NCI-H774 (cell line): ENCODE measurements at regions not wholly inside any gene's neighbourhood (a gene's known extent, or its start where the extent isn't known, plus 50 kb on each side); places are given as distances from the start of the nearest gene placed in this dataset.
"Not testable (repeated sequence)": the region's sequence is repeated elsewhere in the genome, so short reads cannot be mapped to it uniquely, and the experiment has no call there.

ENCODE experiments used
- DNase-seq: peaks from one replicate; lab custom pipeline; 2025; lab: John Stamatoyannopoulos, UW

DNA sequence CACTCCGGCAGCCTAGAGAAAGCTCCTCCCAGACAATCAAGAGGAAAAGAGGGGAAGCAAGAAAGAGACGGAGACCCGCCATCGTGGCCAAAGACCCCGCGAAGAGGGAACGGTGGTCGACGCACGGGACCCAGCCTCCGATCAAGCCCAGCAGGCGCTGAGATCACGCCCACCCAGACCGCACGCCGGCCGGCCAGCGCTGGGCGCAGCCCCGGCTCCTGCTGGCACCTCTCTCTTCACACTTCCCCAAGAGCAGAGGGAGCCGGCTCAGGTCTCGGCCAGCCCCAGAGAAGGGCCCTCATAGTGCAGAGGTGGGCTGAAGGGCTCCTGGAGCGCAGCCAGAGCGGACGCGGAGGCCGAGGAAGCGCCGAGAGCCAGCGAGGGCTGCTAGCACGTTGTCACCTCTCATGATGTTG is 918.4 kb upstream of the ADAMTS5 start:
- DNase-seq = peak; percentile 42

DNA sequence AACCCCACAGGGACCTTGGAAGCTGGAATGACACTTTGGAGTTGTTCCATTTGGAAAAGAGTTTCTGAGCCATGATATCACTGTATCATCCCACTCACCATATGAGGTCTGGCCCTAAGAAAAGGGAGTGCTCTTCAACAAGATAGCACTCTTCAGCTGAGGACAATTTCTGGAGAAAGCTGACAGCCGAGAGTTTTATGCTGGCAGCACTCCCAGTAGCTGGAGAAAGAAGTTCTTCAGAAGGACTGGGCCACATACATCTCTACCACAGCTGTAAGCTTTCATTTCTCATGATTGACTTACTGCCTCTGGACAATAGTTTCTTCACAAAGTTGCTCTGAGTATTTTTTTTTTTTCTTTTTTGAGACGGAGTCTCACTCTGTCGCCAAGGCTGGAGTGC is 914.4 kb upstream of the ADAMTS5 start:
- DNase-seq = not testable (repeated sequence)

- DNase-seq = not testable (repeated sequence)
These were observed 905.5 kb upstream of the ADAMTS5 start for GRCh38 chr21:27872411-27872810.

- DNase-seq = not testable (repeated sequence)
These were observed 903.9 kb upstream of the ADAMTS5 start for GRCh38 chr21:27870755-27871154.

- not testable (repeated sequence) for DNase-seq
These were observed 893.5 kb upstream of the ADAMTS5 start for GRCh38 chr21:27860314-27860955.

DNA sequence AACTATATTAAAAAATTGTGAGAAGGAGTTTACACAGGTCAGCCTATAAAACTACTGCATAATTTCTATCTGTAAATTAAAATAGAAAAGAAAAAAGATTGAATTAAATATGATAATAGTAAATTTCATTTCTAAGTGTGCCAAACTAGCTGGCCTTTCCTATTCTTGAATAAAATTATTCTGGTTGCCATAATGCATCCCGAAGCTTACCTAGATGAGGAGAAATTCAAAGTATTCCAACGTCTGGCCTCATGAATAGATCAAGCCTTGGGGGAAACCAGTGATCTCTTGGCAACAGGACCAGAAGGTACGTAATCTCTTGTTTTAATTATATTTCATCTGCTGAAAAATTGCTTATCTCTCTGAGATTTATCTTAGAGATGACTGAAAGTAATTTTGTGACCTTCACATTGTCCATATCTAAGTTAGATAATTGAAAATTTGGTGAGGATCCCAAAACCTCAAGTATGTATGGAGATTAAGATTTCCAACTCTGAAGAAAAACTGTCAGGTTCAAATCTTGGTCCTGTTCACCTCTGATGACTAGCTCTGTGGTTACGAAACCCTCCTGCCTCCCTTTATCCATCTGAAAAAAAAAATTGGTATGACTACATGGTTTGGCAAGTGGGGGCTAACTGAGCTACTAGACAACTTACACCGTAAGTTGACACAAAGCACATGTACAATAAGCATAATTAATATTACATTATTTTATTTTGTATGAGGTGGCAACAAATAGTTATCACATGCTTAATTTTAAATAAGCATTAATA is 891.4 kb upstream of the ADAMTS5 start:
- not testable (repeated sequence) for DNase-seq

- DNase-seq = not testable (repeated sequence)
These were observed 890.1 kb upstream of the ADAMTS5 start for GRCh38 chr21:27856988-27857387.

GRCh38 chr21:27841084-27841672 is 874.3 kb upstream of the ADAMTS5 start:
- DNase-seq = no peak

DNA sequence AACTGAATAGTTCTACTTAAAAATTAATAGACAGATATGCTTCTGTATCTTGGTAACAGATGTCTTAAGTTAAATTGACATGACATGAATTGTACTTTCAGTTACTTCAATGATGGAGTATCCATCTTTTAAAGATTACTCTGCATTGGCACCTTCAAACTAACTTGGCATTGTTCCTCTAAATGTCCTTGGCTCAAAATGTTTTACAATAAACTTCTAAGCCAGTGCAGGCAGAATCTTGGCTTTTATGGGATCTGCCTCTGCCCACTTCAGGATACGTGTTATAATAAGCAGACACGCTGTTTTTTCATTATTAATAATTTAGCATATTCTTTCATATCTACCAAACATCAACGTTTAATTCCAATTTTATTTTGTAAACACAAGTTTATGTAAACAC is 873.4 kb upstream of the ADAMTS5 start:
- DNase-seq = no peak

DNA sequence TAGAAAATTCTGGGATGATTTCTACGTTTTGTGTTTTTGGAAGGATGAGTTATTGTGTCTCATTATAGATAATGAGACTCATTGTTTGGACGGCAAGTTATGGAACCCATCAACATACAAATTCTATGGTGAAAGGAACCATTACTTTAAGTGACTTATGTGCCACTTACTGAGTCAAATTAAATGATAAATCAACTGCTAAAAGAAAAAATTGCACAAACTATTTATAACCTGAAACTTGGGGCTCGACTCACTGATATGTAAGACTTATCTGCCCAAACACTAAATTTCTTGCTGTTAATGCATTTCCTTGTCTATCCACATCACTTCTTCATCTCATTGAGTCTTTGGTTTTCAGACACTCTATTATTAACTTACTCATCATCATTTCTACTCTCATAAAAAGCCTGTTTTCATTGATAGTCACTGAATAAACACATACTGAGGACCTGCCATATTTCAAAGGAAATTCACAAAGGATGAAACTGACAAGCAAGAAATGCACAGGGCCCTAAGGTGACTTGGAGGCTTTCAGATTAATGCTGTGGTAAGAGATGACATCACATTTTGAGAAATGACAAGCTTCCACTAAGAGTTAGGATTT is 872.7 kb upstream of the ADAMTS5 start:
- DNase-seq = no peak

GRCh38 chr21:27838573-27838972 is 871.7 kb upstream of the ADAMTS5 start:
- DNase-seq = no peak

DNA sequence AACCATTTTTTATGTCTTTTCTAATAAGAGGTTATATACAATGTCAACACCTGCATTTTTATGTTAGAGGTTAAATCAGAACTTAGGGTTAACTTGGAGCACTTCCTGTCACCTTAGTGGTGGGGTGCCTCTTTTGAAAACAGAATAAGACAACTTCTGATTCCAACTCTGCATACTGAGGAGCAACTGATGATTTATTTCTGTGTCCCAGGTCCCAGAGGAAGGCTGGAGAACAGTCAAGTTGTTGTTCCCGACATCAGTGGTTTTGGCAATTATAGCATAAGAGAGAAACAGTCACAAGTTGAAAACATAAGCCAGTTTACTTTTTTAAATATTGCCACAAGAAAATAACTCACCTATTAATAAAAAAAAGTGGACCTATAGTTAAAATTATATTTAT is 871.0 kb upstream of the ADAMTS5 start:
- no peak for DNase-seq

DNA sequence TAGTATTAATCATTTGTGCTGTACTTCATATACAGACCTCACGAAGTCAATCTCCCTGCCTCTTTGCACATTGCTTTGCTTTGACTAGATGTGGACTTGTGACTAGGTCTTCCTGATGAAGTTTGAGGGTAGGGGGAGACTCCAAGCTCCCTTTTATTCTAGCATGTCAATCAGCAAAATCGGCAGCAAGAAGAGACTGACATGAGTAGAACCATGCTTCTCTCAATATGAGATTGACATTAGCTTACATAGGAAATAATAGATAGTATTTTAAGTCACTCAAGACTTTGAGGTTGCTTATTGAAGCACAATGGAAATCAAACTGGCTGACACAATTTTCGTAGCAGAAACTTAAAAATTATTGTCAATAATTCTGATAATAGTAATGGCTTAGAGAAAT is 866.4 kb upstream of the ADAMTS5 start:
- DNase-seq = no peak

- DNase-seq = no peak
These were observed 865.1 kb upstream of the ADAMTS5 start for GRCh38 chr21:27831816-27832569.

- no peak for DNase-seq
These were observed 864.3 kb upstream of the ADAMTS5 start for GRCh38 chr21:27831177-27831576.

- no peak for DNase-seq
These were observed 861.1 kb upstream of the ADAMTS5 start for GRCh38 chr21:27827972-27828371.

DNA sequence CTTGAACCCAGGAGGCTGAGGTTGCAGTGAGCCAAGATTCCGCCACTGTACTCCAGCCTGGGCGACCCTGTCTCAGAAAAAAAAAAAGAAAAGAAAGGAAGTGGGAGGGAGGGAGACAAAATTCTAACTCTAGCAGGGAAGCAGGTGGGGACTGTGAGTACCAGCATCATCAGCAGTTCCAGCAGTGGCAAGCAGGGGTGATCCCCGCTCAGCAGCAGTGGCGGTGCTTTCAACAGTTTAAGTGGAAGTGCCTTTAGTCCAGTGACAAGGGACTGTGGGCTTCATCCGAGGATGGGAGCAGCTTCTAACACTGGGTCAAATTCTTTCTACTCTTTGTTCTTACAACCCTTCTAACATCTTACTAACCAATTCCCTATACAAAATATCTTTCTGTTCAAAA is 858.1 kb upstream of the ADAMTS5 start:
- DNase-seq = no peak

DNA sequence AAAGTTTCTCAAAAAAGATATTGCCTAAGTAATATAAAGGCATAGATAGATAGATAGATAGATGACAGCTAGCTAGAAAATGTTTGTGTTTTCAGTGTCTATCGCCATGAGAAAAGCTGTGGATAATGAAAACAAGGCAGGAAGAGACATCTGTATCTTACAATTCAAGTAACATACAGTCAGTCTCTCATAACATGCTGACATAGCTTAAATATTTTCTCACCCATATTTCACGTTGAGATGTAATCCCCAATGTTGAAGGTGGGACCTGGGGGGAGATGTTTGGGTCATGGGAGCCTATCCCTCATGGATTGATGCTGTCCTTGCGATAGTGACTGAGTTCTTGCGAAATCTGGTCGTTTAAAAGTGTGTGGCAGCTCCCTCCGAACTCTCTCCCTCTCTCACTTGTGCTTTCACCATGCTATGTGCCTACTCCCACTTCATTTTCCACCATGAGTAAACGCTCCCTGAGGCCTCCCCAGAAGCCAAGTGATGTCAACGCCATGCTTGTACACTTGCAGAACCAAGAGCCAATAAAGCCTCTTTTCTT is 856.8 kb upstream of the ADAMTS5 start:
- no peak for DNase-seq

DNA sequence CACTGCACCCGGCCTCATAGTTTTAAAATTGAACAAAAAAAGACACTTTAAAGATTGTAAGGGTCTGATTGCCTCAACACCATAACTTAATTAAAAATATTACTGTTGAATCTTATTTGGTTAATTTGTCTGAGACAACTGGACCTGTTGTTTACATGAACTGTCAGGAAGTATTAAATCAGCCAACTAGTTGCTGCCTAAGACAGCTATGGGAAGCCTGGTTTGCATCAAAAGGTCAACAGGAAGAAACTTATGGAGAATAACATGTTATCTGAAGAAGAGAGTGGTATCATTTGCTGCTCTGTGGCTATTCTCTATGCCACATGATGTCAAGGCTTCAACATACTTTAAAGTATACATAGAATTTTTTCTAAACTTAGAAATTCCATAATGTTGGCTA is 853.5 kb upstream of the ADAMTS5 start:
- DNase-seq = no peak

DNA sequence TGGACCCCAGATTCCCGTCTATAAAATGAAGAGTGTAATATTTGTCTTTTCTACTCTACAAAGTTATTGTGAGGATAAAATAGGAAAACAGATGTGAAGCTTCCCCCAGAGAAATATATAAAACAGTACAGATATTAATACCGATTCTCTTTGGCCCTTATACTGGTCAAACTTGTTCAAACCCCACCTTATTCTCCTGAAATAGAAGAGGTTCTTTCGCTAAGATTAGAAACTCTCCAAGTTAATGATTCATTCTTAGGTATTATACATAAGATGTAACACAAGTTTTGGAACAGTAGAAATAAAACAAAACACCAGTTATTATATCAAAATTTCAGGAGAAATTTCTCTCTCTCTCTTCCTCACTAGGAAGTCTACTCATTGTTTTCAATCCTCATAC is 852.4 kb upstream of the ADAMTS5 start:
- DNase-seq = no peak

GRCh38 chr21:27818847-27819246 is 852.0 kb upstream of the ADAMTS5 start:
- no peak for DNase-seq
